ENCODE measurements at regions not wholly inside any gene's neighbourhood (a gene's known extent, or its start where the extent isn't known, plus 50 kb on each side); places are given as distances from the start of the nearest gene placed in this dataset.

DNA sequence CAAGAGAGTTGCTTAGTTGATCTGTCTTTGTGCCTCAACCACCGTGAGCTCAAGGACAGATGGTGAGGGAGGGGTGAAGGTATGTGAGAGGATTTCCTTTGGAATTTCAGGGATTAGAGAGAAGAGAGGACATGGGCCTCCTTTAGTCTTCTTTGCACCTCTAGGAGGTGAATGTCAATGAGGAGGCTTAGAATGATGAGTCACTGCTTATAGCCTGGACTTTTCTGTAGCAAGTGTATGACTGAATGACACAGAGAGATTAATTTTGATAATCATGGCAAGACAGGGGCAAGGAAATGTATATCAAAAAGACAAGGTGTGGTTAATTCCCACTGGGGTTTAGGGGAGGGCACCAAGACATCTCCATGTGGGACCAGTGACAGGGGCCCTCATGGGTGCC, 947.3 kb upstream of the TENM4 start:
- intact Hi-C loops (cut with DNase I) = no loop called here
- no peak for DNase-seq (ENCODE audit: low spot score)

GRCh38 chr11:80383655-80384054, 942.8 kb upstream of the TENM4 start:
- intact Hi-C loops (cut with DNase I) = loop anchor here in 1 of 2 donors (5.0 kb wide), 1 partner anchor 79 kb away; no protein-coding TSS in a partner anchor
- no peak for DNase-seq (ENCODE audit: low spot score)

DNA sequence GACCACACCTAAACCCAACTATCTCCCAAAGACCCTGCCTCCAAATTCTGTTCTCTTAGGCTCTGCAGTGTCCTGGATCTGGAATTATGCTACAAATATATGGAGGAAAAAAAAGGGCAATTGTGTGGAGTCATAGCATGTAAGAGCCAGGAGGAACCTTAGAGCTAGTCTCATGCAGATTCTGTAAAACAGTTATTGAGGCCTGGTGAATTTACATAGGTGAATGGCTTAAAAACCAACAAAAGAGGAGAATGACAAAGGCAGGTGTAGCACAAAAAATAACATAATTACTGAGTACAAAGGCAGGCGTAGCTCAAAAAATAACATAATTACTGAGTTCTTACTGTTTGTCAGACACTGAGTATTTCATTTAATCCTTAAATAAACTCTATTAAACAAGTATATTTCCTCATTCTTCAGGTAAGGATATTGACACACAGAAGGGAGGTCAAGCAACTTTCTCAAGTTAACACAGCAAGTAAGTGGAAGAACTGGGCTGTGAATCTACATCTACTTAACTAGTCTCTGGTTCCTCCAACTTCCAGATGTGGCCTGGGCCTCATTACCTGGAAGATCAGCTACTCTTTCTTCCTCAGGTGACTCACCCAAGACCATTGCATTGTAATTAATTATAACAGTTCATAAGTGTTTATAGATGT, 938.9 kb upstream of the TENM4 start:
- DNase-seq (ENCODE audit: low spot score) = no peak
- intact Hi-C loops (cut with DNase I) = loop anchor here in 1 of 2 donors (5.0 kb wide), 2 partner anchors 83 to 257 kb away; no protein-coding TSS in a partner anchor

DNA sequence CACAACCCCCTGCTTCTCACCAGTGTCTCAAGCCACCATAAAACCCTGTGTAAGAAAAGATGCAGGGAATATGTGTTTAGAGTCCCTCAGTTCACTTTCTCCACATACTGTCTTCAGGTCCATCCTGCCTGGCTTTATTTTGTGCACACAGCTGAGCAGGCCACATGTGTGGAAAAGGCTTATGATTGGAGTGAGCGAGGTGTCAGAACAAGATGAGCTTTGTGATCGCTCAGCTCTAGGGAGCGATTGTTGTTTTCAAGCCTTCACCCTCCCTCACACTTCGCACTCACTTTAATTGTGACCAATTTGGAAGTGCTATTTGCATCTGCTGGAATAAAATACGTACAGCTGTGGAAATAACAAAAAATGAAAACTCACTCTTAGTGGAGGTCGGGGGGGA, 931.1 kb upstream of the TENM4 start:
- intact Hi-C loops (cut with DNase I) = no loop called here
- no peak for DNase-seq (ENCODE audit: low spot score)

GRCh38 chr11:80365980-80366379, 925.1 kb upstream of the TENM4 start:
- intact Hi-C loops (cut with DNase I) = no loop called here
- DNase-seq (ENCODE audit: low spot score) = no peak

GRCh38 chr11:80365076-80365725, 924.4 kb upstream of the TENM4 start:
- DNase-seq (ENCODE audit: low spot score) = no peak
- intact Hi-C loops (cut with DNase I) = no loop called here

DNA sequence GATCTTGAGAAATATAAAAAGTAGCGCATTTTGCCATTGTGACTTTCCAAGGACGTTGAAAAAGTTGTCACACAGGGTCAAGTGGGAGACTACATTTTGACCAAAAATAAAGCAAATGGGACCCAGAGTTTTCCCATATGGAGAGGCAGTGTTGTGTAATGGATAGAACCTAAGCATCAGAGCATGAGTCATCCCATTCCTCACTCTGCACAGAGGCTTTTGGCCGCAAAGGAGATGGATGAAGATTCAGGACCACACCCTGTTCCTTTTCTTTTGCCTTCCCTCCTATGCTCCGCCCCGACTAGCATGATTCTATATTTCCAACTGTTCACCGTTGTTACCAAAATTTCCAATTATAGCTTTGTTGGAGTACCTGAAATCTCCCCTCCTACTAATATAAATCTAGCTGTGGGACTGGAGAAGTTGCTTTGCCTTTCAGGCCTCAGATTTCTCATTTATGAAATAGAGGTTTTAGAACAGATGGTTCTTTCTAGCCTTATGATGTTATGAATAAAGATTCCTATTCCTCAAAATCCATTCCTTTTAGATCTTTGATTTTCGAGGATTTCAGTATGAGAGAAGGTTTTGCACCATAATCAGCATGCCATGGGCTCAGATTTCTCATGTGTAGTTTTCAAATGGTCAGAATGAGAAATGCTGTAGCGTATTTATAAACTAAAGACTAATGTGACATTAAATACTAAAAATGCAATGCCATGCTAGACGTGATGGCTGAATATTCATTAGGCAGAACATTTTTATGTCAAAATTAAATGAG, 921.9 kb upstream of the TENM4 start:
- intact Hi-C loops (cut with DNase I) = no loop called here
- no peak for DNase-seq (ENCODE audit: low spot score)

- intact Hi-C loops (cut with DNase I) = no loop called here
- no peak for DNase-seq (ENCODE audit: low spot score)
These were observed 914.4 kb upstream of the TENM4 start for GRCh38 chr11:80355251-80355650.

DNA sequence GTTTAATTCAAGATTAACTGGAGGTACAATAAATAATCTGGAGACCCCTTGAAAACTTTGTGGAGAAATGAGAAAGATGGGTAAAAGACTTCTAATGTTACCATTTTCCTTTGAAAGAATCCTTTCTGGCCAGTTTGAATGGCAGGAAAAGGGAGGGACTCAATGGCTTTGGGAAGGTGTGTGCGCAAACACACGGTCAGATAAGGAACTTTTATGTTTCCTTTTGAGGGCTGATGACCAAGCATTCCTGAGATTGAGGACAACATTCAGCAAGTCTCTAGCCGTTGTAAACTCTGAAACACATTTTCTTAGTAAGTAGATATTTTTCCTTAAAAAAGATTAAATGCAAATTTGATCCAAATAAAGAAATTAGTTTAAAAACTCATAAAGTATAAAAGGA, 909.7 kb upstream of the TENM4 start:
- DNase-seq (ENCODE audit: low spot score) = no peak
- intact Hi-C loops (cut with DNase I) = no loop called here

DNA sequence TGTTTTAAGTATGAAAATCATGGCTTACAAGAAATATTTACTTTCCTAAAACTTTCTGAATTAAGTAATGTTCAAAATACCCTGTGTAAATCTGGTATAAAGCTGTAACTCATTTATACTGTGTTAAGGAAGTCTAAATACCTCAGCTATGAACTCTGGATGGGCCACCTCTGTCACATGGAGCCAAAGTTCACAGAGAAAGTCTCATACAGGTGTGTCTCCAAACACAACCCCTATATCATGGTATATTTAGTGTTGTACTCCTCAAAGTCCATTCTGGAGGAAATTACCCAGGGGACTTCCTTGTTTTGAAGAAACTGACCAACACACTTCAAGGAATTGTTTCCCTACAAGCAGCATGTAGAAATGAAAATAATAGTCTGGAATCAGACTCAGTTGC, 909.2 kb upstream of the TENM4 start:
- intact Hi-C loops (cut with DNase I) = no loop called here
- no peak for DNase-seq (ENCODE audit: low spot score)

GRCh38 chr11:80346353-80347059, 905.7 kb upstream of the TENM4 start:
- intact Hi-C loops (cut with DNase I) = no loop called here
- no peak for DNase-seq (ENCODE audit: low spot score)

DNA sequence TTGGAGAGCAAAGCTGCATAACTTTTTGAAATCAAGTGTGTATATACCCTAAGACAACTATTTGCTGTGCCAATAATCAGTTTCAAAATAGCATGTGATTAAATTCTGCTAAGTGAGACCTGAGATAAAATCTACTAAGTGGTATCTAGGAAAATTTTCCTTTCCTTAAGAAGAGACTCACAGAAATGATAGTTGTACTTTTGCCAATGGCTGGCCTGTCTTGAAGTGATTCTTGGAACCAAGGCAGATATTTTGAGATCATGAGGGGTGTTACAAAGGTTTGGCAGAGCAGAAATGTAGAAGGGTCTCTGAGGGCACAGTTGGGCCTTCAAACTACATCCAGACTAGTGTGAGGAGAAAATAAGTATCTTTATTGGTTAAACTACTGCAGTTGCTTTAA, 902.6 kb upstream of the TENM4 start:
- DNase-seq (ENCODE audit: low spot score) = no peak
- intact Hi-C loops (cut with DNase I) = no loop called here

- intact Hi-C loops (cut with DNase I) = no loop called here
- DNase-seq (ENCODE audit: low spot score) = no peak
These were observed 897.4 kb upstream of the TENM4 start for GRCh38 chr11:80338231-80338630.

DNA sequence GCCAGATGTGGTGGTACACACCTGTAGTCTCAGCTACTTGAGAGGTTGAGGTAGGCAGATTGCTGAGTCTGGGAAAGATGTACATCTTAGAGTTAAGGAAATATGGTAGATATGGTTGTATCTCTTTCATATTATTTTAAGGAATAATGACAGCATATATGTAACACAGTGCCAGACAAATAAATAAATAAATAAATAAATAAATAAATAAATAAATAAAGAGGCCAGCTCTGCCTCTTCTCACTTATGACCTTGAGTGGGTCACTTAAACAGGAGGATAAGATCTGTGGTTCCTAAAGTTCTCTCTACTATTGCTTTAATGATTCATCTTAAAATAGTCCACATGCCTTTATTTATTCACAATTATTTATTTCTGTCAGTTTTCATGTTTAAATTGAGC, 890.9 kb upstream of the TENM4 start:
- no peak for DNase-seq (ENCODE audit: low spot score)
- intact Hi-C loops (cut with DNase I) = no loop called here

DNA sequence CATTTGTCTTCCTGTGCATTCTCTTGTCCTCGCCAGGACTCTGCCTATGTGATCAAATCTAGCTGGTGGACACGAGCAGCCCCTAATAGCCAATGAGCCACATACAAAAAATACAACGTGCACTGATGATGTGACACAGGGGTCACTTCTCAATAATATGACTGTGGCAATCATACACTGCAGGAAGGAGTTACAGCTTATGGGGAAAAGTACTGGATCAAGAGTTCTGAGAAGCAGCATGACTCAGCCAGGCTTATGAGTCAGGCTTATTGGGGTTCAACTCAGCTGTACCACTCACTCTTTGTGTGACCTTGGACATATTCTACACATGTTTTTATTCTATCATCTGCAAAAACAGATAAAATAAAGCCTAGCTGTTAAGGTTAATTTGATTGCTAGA, 889.4 kb upstream of the TENM4 start:
- no peak for DNase-seq (ENCODE audit: low spot score)
- intact Hi-C loops (cut with DNase I) = no loop called here

GRCh38 chr11:80328774-80329173, 887.9 kb upstream of the TENM4 start:
- intact Hi-C loops (cut with DNase I) = no loop called here
- no peak for DNase-seq (ENCODE audit: low spot score)

DNA sequence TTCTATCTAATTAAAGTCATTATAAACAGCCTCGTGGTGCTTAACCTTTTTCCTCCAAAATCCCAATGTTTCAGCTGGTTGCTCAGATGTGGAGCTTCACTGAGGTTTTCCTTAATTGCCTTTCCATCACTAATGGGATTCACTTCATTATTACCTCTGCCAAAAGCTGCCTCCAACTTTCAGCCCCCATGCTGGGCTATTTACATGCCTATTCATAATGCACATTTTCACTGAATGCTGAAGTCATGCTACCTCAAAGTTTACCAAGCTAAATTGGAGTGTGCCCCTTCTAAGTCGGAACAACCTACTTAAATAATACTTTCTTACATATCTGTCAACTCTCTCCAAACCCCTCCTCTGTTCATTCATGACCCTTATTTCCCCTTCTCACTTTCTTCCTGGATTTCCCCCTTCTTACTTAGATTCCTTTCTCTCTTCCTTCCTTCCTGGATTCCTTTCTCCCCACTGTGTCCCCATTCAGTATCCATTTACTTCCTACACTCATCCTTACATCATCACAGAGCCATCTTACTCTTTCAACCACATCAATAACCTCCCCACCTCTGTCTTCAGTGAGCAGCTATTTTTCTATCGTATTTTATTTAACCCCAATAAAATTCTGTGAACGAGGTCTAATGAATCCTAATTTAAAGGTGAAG, 887.3 kb upstream of the TENM4 start:
- no peak for DNase-seq (ENCODE audit: low spot score)
- intact Hi-C loops (cut with DNase I) = no loop called here

DNA sequence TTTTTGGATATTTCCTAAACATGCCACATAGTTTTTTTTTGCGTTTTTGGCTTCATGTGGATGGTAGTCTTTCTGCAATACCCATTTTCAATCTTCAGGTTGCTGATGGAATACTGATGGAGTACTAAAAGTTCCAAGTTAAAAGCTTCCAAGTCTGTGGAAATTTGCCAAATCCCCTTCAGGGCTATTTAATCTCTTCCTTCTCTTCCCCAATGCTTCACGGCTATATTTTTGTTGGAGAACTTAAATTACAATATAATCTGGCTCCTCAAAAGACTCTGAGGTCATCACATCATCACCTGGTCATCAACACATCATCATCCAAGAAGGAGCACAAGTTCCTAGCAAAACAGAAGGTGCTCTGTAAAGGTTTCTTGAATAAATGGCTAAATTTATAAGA, 881.0 kb upstream of the TENM4 start:
- intact Hi-C loops (cut with DNase I) = no loop called here
- DNase-seq (ENCODE audit: low spot score) = no peak

DNA sequence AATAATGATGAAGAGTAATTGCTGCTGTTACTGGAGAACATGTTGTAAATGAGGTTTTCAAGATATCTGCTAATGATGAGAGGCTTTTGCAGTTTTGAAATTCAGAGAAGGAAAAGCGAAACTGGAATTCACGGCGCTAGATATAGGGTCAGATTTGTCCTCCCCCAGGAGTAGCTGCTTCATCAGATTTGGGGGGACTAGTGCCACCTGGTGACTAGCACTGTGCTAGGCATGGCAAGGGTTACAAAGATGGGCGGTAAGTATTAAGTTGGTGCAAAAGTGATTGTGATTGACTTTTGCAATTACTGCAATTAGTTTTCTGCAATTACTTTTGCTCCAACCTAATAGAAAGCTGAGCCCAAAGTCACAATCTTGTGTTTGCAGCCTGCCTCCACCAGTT, 879.9 kb upstream of the TENM4 start:
- DNase-seq (ENCODE audit: low spot score) = no peak
- intact Hi-C loops (cut with DNase I) = no loop called here

- DNase-seq (ENCODE audit: low spot score) = no peak
- intact Hi-C loops (cut with DNase I) = no loop called here
These were observed 879.4 kb upstream of the TENM4 start for GRCh38 chr11:80320226-80320625.
